Cardiac septum (tissue), 1 donor: ENCODE measurements at regions not wholly inside any gene's neighbourhood (a gene's known extent, or its start where the extent isn't known, plus 50 kb on each side); places are given as distances from the start of the nearest gene placed in this dataset.

Source experiments
- DNase-seq: peaks from one replicate; pipeline ENCODE4 v3.0.0-alpha.2; 2020; ENCODE audit warnings: low spot score
- intact Hi-C: fragments of 100-400 bp; cut with DNase I; formaldehyde crosslinking; loops from one replicate; pipeline ENCODE4 v1.14.0; 2022
- donor health status: DM: no; HTN: no; CAD: no.

GRCh38 chr16:73378471-73378870 lies 330.5 kb upstream of the ZFHX3 start:
- DNase-seq, result no peak
- intact Hi-C loops, result no loop called here

GRCh38 chr16:73371584-73372319 lies 323.8 kb upstream of the ZFHX3 start:
- DNase-seq, result no peak
- intact Hi-C loops, result no loop called here

GRCh38 chr16:73369851-73370250 lies 321.9 kb upstream of the ZFHX3 start:
- no peak for DNase-seq
- intact Hi-C loops, result no loop called here

- no peak for DNase-seq
- intact Hi-C loops, result no loop called here
Observed at GRCh38 chr16:73368715-73369114, 320.8 kb upstream of the ZFHX3 start.

GRCh38 chr16:73365016-73365551 lies 317.2 kb upstream of the ZFHX3 start:
- DNase-seq, result no peak
- intact Hi-C loops, result no loop called here

- no peak for DNase-seq
- intact Hi-C loops, result no loop called here
Observed at GRCh38 chr16:73364413-73364812, 316.5 kb upstream of the ZFHX3 start.

GRCh38 chr16:73361061-73361460 lies 313.1 kb upstream of the ZFHX3 start:
- no peak for DNase-seq
- intact Hi-C loops, result no loop called here

GRCh38 chr16:73356401-73357079 lies 308.6 kb upstream of the ZFHX3 start:
- intact Hi-C loops, result loop anchor here (10.0 kb wide), 1 partner anchor 262 kb away; no protein-coding TSS in a partner anchor
- no peak for DNase-seq

GRCh38 chr16:73355981-73356380 lies 308.1 kb upstream of the ZFHX3 start:
- intact Hi-C loops, result loop anchor here (10.0 kb wide), 1 partner anchor 261 kb away; no protein-coding TSS in a partner anchor
- DNase-seq, result no peak

- intact Hi-C loops, result loop anchor here (10.0 kb wide), 1 partner anchor 260 kb away; no protein-coding TSS in a partner anchor
- no peak for DNase-seq
Observed at GRCh38 chr16:73354434-73354833, 306.5 kb upstream of the ZFHX3 start.

GRCh38 chr16:73350707-73351452 lies 303.0 kb upstream of the ZFHX3 start:
- DNase-seq, result no peak
- intact Hi-C loops, result loop anchor here (10.0 kb wide), 1 partner anchor 256 kb away; no protein-coding TSS in a partner anchor

GRCh38 chr16:73347500-73348375 lies 299.8 kb upstream of the ZFHX3 start:
- no peak for DNase-seq
- intact Hi-C loops, result no loop called here

GRCh38 chr16:73339821-73340220 lies 291.9 kb upstream of the ZFHX3 start:
- DNase-seq, result no peak
- intact Hi-C loops, result no loop called here

- intact Hi-C loops, result no loop called here
- no peak for DNase-seq
Observed at GRCh38 chr16:73337373-73338296, 289.7 kb upstream of the ZFHX3 start.

GRCh38 chr16:73329358-73330286 lies 281.7 kb upstream of the ZFHX3 start:
- DNase-seq, result no peak
- intact Hi-C loops, result no loop called here

- intact Hi-C loops, result no loop called here
- DNase-seq, result no peak
Observed at GRCh38 chr16:73326770-73327470, 279.0 kb upstream of the ZFHX3 start.
